GM19463 (cell line): ENCODE measurements at regions not wholly inside any gene's neighbourhood (a gene's known extent, or its start where the extent isn't known, plus 50 kb on each side); places are given as distances from the start of the nearest gene placed in this dataset.

Experiments used
- ATAC-seq: cut with Tn5 transposase; IDR thresholded peaks from one replicate; pipeline ENCODE4 v1.9.1; 2021; ENCODE audit warnings: mild to moderate bottlenecking, moderate library complexity; ENCODE audit not compliant: unreplicated experiment

GRCh38 chr17:45709728-45710288 lies 74.3 kb upstream of the CRHR1 start:
- no peak for ATAC-seq

GRCh38 chr17:45715787-45716186 lies 68.3 kb upstream of the CRHR1 start:
- ATAC-seq, result no peak

DNA sequence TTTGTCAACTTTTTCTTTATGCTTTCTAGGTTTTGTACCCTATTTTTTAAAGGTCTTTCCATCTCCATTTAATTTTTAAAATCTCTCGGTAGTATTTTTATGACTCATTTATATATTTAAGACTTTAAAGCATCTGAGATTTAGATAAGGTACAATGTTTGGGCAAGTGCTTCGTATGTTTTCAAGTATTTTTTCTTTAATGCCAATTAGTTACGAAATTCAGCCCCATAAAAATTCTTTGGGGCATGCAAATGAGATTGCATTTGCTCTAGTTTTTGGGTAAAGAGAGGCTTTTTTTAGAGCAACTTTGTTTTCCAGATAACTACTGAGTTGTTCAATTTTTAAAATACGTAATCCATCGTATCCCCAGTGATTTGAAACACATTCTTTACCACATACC lies 65.3 kb upstream of the CRHR1 start:
- no peak for ATAC-seq

GRCh38 chr17:45719335-45720071 lies 64.6 kb upstream of the CRHR1 start:
- ATAC-seq, result no peak

DNA sequence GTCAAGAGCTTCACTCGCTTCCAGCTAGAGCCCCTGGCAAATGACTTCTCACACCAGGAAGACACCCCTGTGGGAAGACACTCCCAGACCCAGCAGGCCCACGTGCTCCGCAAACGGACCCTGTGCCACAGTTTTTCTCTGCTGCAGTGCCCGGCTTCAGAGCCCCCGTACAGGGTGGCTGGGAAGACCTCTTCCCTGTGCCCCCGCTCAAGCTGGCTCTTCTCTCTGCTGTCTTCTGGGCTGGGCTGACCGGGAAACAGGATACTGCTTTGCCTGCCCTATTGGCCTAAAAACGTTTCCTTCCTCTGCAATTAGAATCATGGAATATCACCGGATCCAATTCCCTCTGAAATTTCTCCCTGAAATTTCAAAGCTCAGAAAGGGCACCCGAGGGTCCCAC lies 63.7 kb upstream of the CRHR1 start:
- no peak for ATAC-seq

GRCh38 chr17:45722161-45722560 lies 62.0 kb upstream of the CRHR1 start:
- ATAC-seq, result no peak

DNA sequence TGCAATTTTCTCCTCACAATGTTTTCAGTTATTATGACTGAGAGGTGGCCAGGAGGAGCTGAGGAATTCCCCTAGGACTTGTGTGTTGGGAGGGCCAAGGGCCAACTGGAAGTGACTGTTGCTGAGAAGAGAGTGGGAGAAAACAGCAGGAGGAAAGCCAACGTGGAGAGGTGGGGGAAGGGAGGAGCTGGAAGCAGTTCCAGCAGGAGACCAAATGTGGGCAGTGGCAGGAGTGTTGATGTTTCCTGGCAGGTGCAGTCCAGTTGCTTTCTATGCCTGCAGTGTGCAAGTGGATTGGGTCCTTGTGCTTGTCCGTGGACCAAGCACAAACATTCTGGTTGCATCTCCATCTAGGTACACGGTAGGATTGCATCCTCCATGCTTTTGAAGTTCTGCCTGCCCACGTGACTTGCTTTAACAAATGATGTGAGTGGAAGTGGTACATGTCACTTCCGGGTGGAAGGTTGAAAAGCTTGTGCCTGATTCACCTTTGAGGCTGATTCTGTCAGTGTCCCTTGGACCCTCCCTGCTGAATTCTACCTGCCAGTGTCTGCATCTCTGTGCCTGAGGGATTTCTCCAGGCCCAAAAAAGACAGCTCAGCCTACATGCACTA lies 54.7 kb upstream of the CRHR1 start:
- ATAC-seq, result no peak

- no peak for ATAC-seq
Observed at GRCh38 chr17:45730192-45730591, 53.9 kb upstream of the CRHR1 start.

- ATAC-seq, result no peak
Observed at GRCh38 chr17:45731459-45731858, 52.7 kb upstream of the CRHR1 start.

GRCh38 chr17:45732926-45733505 lies 51.1 kb upstream of the CRHR1 start:
- ATAC-seq, result no peak

DNA sequence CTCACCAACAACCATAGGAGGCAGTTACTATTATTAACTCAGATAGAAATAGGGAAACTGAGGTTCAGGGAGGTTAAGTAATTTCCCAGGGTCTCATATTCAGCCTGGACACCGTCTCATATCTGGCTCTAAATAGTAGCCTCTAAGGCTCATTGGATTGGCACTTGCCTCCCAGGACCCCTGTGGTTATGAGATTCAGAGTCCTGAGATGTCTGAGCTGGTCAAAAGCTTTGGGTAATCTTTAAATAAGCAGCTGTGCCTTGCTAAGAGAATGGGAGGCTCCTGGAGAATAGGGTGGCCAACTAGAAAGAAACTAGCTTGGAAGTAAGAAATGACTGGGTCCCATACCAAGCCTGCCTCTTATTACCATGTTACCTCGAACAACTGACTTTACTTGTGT lies 50.3 kb upstream of the CRHR1 start:
- ATAC-seq, result no peak
